ENCODE measurements at regions not wholly inside any gene's neighbourhood (a gene's known extent, or its start where the extent isn't known, plus 50 kb on each side); places are given as distances from the start of the nearest gene placed in this dataset.

- no peak overlapping the region for H3K4me3 ChIP-seq (ENCODE audit: low read depth, low read length)
- no peak for DNase-seq (ENCODE audit: low read depth)
- TF ChIP-seq CTCF (conservative IDR thresholded peaks at IDR 0.05; ENCODE audit: low read depth, low read length): no peak
Observed at GRCh38 chr3:30440147-30440604, 166.2 kb upstream of the TGFBR2 start.

GRCh38 chr3:30440880-30441279 lies 165.5 kb upstream of the TGFBR2 start:
- no peak for TF ChIP-seq CTCF (conservative IDR thresholded peaks at IDR 0.05; ENCODE audit: low read depth, low read length)
- no peak for DNase-seq (ENCODE audit: low read depth)
- H3K4me3 ChIP-seq (ENCODE audit: low read depth, low read length): no peak overlapping the region

GRCh38 chr3:30443756-30444673 lies 162.4 kb upstream of the TGFBR2 start:
- DNase-seq (ENCODE audit: low read depth): no peak
- H3K4me3 ChIP-seq (ENCODE audit: low read depth, low read length): no peak overlapping the region
- no peak for TF ChIP-seq CTCF (conservative IDR thresholded peaks at IDR 0.05; ENCODE audit: low read depth, low read length)

GRCh38 chr3:30448450-30449289 lies 157.7 kb upstream of the TGFBR2 start:
- TF ChIP-seq CTCF (conservative IDR thresholded peaks at IDR 0.05; ENCODE audit: low read depth, low read length): no peak
- DNase-seq (ENCODE audit: low read depth): no peak
- H3K4me3 ChIP-seq (ENCODE audit: low read depth, low read length): no peak overlapping the region

GRCh38 chr3:30449290-30449632 lies 157.1 kb upstream of the TGFBR2 start:
- no peak for DNase-seq (ENCODE audit: low read depth)
- no peak for TF ChIP-seq CTCF (conservative IDR thresholded peaks at IDR 0.05; ENCODE audit: low read depth, low read length)
- no peak overlapping the region for H3K4me3 ChIP-seq (ENCODE audit: low read depth, low read length)

GRCh38 chr3:30452446-30452845 lies 154.0 kb upstream of the TGFBR2 start:
- no peak overlapping the region for H3K4me3 ChIP-seq (ENCODE audit: low read depth, low read length)
- TF ChIP-seq CTCF (conservative IDR thresholded peaks at IDR 0.05; ENCODE audit: low read depth, low read length): no peak
- DNase-seq (ENCODE audit: low read depth): no peak
